Progenitor cell of endocrine pancreas (in vitro differentiated cells): ENCODE measurements at regions not wholly inside any gene's neighbourhood (a gene's known extent, or its start where the extent isn't known, plus 50 kb on each side); places are given as distances from the start of the nearest gene placed in this dataset.

Experiments
- DNase-seq: peaks from one replicate; pipeline ENCODE4 v3.0.0; 2021; ENCODE audit warnings: low spot score; ENCODE audit not compliant: unreplicated experiment
- H3K27ac Mint-ChIP-seq: 2 replicates; pipeline ENCODE4 v1.8.0; 2021; ENCODE audit warnings: mild to moderate bottlenecking, moderate library complexity, mixed read lengths
- H3K27me3 Mint-ChIP-seq: 2 replicates; pipeline ENCODE4 v1.8.0; 2021; ENCODE audit warnings: mixed read lengths
- H3K36me3 Mint-ChIP-seq: 2 replicates; pipeline ENCODE4 v1.8.0; 2022; ENCODE audit warnings: mixed read lengths; ENCODE audit not compliant: insufficient read depth
- H3K4me1 Mint-ChIP-seq: 2 replicates; pipeline ENCODE4 v1.8.0; 2021; ENCODE audit warnings: low read depth, mixed read lengths
- H3K4me3 Mint-ChIP-seq: 2 replicates; pipeline ENCODE4 v1.8.0; 2021; ENCODE audit warnings: low read depth, mild to moderate bottlenecking, moderate library complexity, mixed read lengths
- H3K9me3 Mint-ChIP-seq: 2 replicates; pipeline ENCODE4 v1.8.0; 2021; ENCODE audit warnings: low read depth, mixed read lengths
- TF ChIP-seq, protein P1 (sequence below): fragments of 200-600 bp; sonication (generic); IDR thresholded peaks from one replicate; pipeline ENCODE4 v1.5.0; 2021; ENCODE audit warnings: antibody characterized with exemption, mild to moderate bottlenecking; ENCODE audit not compliant: unreplicated experiment

GRCh38 chr2:49567811-49568600 lies 413.7 kb upstream of the FSHR start:
- no peak for DNase-seq
- no peaks in the 10 kb centered on the region for H3K36me3 Mint-ChIP-seq
- H3K27me3 Mint-ChIP-seq = no peaks in the 10 kb centered on the region
- TF ChIP-seq, protein P1, sequence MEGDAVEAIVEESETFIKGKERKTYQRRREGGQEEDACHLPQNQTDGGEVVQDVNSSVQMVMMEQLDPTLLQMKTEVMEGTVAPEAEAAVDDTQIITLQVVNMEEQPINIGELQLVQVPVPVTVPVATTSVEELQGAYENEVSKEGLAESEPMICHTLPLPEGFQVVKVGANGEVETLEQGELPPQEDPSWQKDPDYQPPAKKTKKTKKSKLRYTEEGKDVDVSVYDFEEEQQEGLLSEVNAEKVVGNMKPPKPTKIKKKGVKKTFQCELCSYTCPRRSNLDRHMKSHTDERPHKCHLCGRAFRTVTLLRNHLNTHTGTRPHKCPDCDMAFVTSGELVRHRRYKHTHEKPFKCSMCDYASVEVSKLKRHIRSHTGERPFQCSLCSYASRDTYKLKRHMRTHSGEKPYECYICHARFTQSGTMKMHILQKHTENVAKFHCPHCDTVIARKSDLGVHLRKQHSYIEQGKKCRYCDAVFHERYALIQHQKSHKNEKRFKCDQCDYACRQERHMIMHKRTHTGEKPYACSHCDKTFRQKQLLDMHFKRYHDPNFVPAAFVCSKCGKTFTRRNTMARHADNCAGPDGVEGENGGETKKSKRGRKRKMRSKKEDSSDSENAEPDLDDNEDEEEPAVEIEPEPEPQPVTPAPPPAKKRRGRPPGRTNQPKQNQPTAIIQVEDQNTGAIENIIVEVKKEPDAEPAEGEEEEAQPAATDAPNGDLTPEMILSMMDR = no peak
- H3K4me3 Mint-ChIP-seq = no peak overlapping the region
- H3K4me1 Mint-ChIP-seq = no peaks in the 10 kb centered on the region
- no peaks in the 10 kb centered on the region for H3K9me3 Mint-ChIP-seq
- no peak overlapping the region for H3K27ac Mint-ChIP-seq

DNA sequence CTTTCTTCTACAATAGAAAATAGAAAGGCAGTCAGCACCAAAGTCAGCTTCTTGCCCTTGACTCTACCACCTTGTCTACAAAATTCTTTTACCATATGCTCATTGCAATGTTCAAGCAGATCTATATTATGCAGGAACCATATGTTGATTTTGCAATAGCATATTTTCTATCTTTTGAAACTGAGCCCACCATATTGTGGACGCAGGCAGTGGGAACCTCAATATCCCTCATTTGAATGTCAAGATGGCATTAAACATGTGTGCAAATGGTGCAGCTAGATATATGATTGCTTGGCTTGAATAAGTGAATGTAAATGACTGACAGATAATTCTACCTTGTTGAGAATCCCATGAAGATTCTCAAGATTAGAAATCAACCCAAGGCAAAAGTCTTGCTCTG lies 412.7 kb upstream of the FSHR start:
- Mint-ChIP-seq H3K4me3 (no peak overlapping the region), H3K4me1 (no peaks in the 10 kb centered on the region), H3K9me3 (no peaks in the 10 kb centered on the region), H3K27me3 (no peaks in the 10 kb centered on the region), H3K36me3 (no peaks in the 10 kb centered on the region), H3K27ac (no peak overlapping the region)
- DNase-seq = no peak
- TF ChIP-seq, protein P1 = no peak

GRCh38 chr2:49553658-49554057 lies 399.3 kb upstream of the FSHR start:
- no peak overlapping the region for H3K4me3 Mint-ChIP-seq
- TF ChIP-seq, protein P1 = no peak
- no peak overlapping the region for H3K27ac Mint-ChIP-seq
- no peak for DNase-seq
- H3K4me1 Mint-ChIP-seq = no peaks in the 10 kb centered on the region
- no peaks in the 10 kb centered on the region for H3K9me3 Mint-ChIP-seq
- H3K36me3 Mint-ChIP-seq = no peaks in the 10 kb centered on the region
- H3K27me3 Mint-ChIP-seq = no peaks in the 10 kb centered on the region

DNA sequence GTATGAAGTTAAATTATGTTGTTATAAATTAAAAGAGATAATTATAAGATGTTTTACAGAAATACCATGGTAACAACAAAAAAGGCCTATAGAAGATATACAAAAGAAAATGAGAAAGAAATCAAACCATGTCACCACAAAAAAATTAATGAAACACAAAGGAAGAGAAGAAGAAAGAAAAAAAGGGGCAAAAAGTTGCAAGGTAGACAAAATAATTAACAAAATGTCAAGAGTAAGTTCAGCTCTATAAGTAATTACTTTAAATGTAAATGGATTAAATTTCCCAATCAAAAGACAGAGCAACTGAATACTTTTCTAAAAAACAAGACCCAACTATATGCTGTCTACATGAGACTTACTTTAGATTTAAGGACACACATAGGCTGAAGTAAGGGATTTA lies 378.4 kb upstream of the FSHR start:
- no peak for DNase-seq
- H3K4me3 Mint-ChIP-seq = no peak overlapping the region
- no peak overlapping the region for H3K27ac Mint-ChIP-seq
- no peaks in the 10 kb centered on the region for H3K27me3 Mint-ChIP-seq
- TF ChIP-seq, protein P1 = no peak
- peaks cover 5% of the 10 kb centered on the region for H3K4me1 Mint-ChIP-seq
- H3K9me3 Mint-ChIP-seq = peaks cover 38% of the 10 kb centered on the region
- no peaks in the 10 kb centered on the region for H3K36me3 Mint-ChIP-seq

GRCh38 chr2:49515996-49516782 lies 361.9 kb upstream of the FSHR start:
- Mint-ChIP-seq H3K27ac (no peak overlapping the region), H3K27me3 (no peaks in the 10 kb centered on the region), H3K36me3 (no peaks in the 10 kb centered on the region), H3K4me3 (no peak overlapping the region), H3K9me3 (no peaks in the 10 kb centered on the region), H3K4me1 (no peaks in the 10 kb centered on the region)
- TF ChIP-seq, protein P1 = no peak
- no peak for DNase-seq
